A673 (cell line): ENCODE measurements at regions not wholly inside any gene's neighbourhood (a gene's known extent, or its start where the extent isn't known, plus 50 kb on each side); places are given as distances from the start of the nearest gene placed in this dataset.

Experiments used
- EZH2 ChIP-seq: fragments of 200-600 bp; sonication (generic); IDR thresholded peaks from 2 replicates; pipeline ENCODE4 v1.6.1; 2017; ENCODE audit warnings: borderline replicate concordance, low read depth, mild to moderate bottlenecking, mixed read lengths, antibody characterized with exemption, low read length; ENCODE audit not compliant: poor library complexity, severe bottlenecking
- TF ChIP-seq, protein P1 (sequence below): fragments of 300-800, 200-600 bp; sonication (generic); conservative IDR thresholded peaks from 2 replicates; pipeline ENCODE4 v1.5.1; 2017; ENCODE audit warnings: low read depth, mild to moderate bottlenecking, antibody characterized with exemption, low read length, moderate library complexity, mixed read lengths

DNA sequence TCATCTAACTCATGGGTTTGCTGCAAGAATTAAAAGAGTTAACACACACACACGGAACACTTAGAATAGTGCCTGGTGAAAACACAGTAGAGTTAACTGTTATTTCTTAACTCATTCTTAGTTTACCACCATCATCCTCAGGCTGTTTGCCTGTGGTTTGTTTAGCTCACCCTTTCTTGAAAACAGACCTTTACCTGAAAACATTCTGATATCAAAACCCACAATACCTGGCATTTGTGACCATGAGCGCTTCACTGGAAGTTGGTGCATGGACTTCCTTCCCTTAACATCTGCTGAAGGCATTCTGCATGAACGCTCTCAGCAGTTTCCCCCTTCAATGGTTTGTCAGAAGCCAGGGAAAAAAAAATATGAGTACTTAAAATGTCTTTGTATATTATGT, 256.0 kb downstream of the ETS1 start:
- TF ChIP-seq, protein P1, sequence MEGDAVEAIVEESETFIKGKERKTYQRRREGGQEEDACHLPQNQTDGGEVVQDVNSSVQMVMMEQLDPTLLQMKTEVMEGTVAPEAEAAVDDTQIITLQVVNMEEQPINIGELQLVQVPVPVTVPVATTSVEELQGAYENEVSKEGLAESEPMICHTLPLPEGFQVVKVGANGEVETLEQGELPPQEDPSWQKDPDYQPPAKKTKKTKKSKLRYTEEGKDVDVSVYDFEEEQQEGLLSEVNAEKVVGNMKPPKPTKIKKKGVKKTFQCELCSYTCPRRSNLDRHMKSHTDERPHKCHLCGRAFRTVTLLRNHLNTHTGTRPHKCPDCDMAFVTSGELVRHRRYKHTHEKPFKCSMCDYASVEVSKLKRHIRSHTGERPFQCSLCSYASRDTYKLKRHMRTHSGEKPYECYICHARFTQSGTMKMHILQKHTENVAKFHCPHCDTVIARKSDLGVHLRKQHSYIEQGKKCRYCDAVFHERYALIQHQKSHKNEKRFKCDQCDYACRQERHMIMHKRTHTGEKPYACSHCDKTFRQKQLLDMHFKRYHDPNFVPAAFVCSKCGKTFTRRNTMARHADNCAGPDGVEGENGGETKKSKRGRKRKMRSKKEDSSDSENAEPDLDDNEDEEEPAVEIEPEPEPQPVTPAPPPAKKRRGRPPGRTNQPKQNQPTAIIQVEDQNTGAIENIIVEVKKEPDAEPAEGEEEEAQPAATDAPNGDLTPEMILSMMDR: no peak
- TF ChIP-seq EZH2: no peak
